Stimulated activated CD8-positive, alpha-beta memory T cell treated with anti-CD3 and anti-CD28 coated beads, Interleukin-4, amount 100 ng/mL, for 48 hours (primary cell): ENCODE measurements at regions not wholly inside any gene's neighbourhood (a gene's known extent, or its start where the extent isn't known, plus 50 kb on each side); places are given as distances from the start of the nearest gene placed in this dataset.

Experiments
- DNase-seq: peaks from one replicate; pipeline ENCODE4 v3.0.0-alpha.2; 2020

DNA sequence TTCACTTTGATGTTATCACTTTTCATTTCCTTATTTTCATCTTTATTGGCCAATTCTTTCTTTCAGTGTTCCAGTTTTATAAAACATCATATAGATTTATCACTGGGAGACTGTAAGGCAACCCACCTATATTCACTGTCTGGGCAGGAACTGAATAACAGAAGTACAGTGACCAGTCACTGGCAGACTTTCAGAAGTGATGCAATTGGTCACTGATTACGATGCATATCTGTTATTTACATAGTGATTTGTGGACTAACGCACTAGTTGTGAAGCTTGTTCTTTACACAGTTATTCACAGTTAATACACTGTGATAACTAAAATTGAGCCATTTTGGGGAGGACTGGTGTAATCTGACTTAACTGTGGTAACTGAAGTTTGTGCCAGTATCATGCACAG is 190.2 kb upstream of the DPH6 start:
- DNase-seq: no peak

DNA sequence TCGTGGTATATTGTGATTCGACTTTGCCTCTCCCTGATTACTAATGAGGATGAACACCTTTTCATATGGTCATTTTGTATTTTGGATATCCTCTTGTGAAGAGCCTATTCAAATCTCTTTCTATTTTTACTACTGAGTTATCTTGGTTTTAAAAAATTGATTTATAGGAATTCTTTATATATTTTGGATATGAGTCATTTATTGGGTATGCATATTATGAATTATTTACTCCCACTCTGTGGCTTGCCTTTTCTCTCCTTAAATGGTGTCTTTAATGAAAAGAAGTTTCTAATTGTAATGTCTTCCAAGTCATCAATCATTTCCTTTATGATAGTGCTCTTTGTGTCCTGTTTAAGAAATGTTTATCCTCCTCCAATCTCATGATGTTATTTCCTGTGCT is 191.5 kb upstream of the DPH6 start:
- DNase-seq: no peak

- no peak for DNase-seq
These were observed 192.4 kb upstream of the DPH6 start for GRCh38 chr15:35738370-35738769.

DNA sequence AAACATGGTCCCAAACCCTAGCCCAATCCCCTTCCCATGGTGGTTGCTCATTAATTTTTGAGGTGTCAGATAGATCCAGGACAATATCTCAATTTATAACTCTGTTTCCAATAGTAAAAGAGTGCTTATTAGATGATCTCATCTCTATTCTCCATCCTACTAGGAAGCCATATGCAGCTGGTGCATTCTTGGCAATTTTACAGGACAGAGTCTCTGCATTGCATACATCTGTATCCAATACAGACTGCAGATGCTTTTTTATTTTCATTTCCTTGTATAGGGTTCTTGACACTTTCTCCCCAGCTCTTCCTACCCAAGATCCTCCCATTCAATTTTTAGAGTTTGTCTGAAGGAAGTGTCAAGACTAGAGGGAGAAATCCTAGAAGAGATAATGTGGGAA is 194.8 kb upstream of the DPH6 start:
- no peak for DNase-seq

DNA sequence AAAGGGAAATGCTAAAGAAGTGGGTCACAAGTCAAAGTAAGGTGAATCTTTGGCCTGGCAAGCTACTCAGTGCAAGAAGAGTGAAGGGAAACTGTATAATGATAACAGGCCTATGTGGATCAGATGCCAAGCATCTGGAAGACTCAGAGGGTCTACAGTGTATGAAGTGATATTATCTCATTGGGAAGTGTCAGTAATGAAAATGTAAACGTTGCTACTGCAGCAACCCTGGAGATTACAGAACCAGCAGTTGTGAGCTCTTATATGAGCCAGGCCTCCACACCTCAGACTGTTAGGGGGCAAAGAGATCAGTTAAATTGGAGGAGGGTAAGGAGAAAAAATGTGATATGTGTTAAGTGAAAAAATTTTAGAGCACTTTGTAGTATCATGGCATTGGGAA is 195.4 kb upstream of the DPH6 start:
- no peak for DNase-seq

DNA sequence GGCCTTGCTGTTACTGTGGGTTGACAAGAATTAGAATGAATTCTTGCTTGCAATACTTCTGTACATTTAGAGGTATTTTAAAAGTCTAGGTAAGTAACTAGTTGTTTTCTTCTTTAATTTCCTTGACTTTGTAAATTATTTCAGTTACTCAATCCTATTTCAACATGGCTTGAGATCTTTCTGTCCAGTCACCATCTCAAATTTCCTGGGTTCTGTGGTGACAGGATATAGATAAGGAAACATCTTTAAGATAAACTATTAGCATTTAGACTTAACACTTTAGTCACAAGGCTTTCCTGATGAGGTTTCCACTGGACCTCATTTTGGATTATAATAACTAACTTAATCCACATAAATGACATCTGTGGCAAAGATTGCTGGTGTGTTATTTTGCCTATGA is 195.9 kb upstream of the DPH6 start:
- DNase-seq: no peak

DNA sequence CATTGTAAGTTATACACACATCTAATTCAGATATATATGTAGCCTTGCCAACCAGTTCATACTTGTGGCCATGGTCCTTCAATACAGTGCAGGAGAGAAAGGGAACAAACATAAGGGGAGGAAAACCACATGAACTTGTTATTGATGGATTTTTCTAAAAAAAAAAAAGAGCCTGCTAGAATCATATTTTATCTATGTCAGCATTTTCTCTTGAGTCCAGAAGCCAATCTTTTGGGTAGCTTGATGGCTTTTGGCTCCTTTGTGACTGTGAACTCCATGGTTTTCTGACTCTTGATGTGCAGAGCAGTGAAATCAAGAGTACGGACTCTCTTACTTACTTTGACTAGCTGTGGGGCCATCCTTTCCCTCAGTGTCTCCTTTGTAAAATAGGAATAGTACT is 197.4 kb upstream of the DPH6 start:
- DNase-seq: no peak

- no peak for DNase-seq
These were observed 200.2 kb upstream of the DPH6 start for GRCh38 chr15:35746121-35746520.

- DNase-seq: no peak
These were observed 202.1 kb upstream of the DPH6 start for GRCh38 chr15:35748105-35748504.

DNA sequence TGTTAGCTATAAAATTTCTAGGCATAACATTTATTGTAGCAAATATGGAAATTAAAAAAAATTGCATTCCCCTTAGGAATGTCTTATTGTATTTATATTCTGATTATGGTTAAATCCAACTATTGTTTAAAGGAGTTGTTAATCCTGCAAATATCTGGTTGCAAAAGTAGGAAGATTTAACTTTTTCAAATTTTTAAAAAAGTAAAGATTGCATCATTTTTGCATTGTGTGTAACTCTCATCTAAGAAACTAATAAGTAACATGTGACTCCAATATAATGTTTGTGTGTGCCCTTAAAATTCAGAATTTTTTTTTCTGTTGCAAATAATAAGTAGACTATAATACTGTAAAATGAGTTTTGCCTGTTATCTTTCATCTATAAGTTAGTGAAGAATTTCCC is 204.1 kb upstream of the DPH6 start:
- DNase-seq: no peak

DNA sequence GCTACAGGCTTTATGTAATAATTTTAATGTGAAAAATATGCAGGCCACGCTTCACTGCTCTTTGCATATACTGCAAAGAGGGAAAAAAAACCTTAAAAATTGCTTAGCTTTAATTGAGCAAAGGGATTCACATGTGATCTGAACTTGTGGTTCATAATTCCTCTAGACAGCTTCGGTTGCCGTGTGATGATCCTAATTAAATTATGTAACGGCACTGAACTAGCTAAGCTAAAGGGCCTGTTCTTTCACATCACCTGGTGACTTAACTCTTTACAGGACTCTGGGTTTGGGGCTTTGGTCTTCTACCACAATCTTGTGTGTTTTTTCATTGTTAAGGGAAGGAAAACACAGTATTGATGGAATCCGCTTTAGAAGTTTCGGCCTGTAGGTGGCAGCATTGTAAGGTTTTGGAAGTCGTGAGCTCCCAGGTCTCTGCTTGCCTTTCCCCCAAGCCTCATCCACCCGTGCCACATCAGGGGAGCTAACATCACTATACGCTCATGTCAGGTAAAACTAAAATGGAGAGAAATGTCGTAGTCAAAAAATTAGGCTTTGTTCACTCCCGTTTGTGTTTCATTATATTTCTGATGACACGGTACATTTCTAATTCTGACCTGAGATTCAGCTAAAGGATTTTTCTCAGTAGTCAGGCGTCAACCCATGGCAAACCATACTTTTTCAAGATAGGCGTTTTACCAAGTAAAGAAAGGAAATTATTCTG is 205.6 kb upstream of the DPH6 start:
- peak; percentile 77 for DNase-seq

DNA sequence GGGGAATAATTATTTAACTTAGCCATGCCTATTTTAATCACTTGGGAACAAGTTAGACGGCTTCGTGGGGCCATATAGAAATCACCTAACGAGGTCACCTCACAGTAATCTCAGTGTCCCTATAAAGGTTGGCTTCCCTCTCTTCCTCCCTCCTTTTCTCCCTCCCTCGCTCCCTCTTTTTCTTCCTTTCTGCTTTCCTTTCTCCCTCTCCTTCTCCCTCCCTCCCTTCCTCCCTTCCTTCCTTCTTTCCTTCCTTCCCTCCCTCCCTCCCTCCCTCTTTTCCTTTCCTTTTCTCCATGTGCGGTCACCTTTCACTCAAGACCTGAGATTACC is 206.1 kb upstream of the DPH6 start:
- DNase-seq: no peak

DNA sequence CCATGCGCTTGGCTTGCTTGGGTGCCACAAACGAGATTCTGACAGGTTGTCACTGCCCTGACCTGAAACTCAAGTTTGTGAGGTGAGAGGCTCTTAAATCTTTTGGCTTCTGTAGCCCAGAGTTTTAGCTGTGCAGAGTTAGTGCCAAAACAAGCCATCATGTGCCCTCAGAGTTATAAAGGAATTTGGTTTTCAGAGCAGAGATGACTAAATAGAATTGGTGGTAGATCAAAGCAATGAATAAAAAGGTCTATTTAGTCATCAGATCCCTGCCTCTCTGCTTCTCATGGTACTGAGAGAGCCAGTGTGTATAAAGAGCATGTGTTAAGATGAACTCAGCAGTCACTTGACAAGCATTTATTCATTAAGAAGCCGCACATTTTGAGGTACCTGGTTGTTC is 207.5 kb upstream of the DPH6 start:
- no peak for DNase-seq

- no peak for DNase-seq
These were observed 209.4 kb upstream of the DPH6 start for GRCh38 chr15:35755237-35755802.

DNA sequence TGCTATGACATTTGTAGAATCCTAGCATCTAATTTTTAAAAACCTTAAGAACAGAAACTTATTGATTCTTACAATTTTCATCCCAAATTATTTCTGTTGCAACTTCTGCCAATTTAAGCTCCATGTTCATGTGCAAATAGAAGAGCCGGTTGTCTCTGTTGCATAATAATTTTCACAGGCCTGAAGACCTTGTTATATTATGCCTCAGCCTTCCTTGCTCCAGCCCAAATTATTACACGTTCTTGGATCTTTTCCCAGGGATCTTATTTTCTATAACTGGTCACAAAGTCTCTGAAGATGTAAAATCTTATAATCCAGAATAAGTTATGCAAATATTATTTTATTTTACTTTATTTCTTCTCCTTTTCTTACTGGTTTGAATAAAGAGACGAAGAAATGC is 210.7 kb upstream of the DPH6 start:
- no peak for DNase-seq

GRCh38 chr15:35757361-35757760 is 211.4 kb upstream of the DPH6 start:
- no peak for DNase-seq

GRCh38 chr15:35757765-35758164 is 211.8 kb upstream of the DPH6 start:
- no peak for DNase-seq

DNA sequence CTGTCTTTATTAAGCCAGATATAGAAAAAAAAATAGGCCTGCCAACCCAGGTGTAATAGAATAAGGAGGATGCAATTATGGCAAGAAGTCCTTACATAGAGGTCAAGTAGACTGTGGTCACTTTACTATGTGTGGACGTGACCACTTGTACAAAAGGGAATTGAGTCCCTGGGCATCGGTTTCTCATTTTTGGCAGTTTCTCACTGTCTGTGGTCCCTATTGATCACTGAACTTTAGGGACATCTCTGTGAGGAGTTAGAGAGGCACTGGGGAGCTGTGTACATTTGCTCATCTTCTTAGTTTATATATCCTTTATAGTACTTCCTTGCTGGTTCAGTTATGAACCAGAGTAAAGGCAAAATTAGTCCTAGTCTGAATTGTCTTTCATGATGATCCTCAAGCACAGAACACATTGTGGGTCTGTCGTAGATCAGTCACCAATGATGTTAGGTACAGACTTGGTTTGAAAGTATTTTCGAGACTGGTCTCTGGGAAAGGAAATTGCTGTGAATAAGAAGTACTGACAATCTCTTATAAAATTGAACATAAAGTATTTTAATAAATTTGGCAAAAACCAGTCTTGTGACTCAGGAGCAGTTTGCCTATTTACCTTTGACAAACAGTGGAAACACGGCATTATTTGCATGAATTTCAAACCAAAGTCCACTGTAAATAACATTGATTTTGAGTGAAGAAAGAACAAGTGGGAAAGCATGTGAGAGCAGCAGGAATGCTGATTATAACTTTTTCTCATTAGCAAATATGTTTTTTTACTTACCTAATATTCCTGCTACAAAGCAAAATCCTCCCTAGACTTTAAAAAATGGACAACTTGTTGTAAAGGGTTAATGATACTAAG is 218.9 kb upstream of the DPH6 start:
- DNase-seq: no peak

DNA sequence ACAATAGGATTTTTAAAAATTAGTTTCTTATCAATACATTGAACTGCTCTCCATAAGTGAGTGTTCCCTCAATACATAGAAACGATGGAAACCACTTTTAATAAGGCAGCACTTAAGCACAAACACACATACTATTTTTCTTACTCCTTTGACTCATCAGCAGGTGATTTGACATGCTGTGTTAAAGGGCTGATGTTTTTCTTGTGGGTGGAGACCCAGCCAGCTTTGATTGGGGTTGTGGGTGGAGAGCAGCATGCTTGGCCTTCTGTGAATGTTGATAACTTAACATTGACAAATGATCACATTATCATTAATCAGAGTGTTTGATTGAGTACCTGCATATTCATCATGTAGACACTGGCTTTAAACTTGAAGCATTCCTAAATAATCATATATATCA is 223.0 kb upstream of the DPH6 start:
- no peak for DNase-seq

- no peak for DNase-seq
These were observed 223.7 kb upstream of the DPH6 start for GRCh38 chr15:35769656-35770055.

- DNase-seq: no peak
These were observed 225.9 kb upstream of the DPH6 start for GRCh38 chr15:35771746-35772442.

- DNase-seq: no peak
These were observed 228.7 kb upstream of the DPH6 start for GRCh38 chr15:35774653-35775052.

GRCh38 chr15:35775471-35775870 is 229.5 kb upstream of the DPH6 start:
- DNase-seq: no peak

GRCh38 chr15:35777061-35777460 is 231.1 kb upstream of the DPH6 start:
- no peak for DNase-seq
